ENCODE measurements at regions not wholly inside any gene's neighbourhood (a gene's known extent, or its start where the extent isn't known, plus 50 kb on each side); places are given as distances from the start of the nearest gene placed in this dataset.

- H3K4ac ChIP-seq (replicated peaks; ENCODE audit: insufficient read length, low read depth, low read length): no peak overlapping the region
- no peaks in the 10 kb centered on the region for H3K79me2 ChIP-seq (ENCODE audit: control insufficient read depth in 1 of 2, insufficient read depth in 2 of 2, low read length in 2 of 2)
- no peak overlapping the region for H2BK15ac ChIP-seq (ENCODE audit: low read length)
- no peak overlapping the region for H3K18ac ChIP-seq (ENCODE audit: extremely low read depth, low read length)
- H4K8ac ChIP-seq (ENCODE audit: extremely low read depth, insufficient read depth, low read length): no peak overlapping the region
- H4K20me1 ChIP-seq (replicated peaks in 1 of 2; ENCODE audit: control insufficient read depth in 1 of 2, insufficient read depth in 2 of 2, low read length in 2 of 2): no peaks in the 10 kb centered on the region
- H3K27me3 ChIP-seq (replicated peaks in 1 of 4; ENCODE audit: control insufficient read depth in 3 of 4, extremely low read depth in 1 of 4, insufficient read depth in 3 of 4, low read length in 3 of 4): no peaks in the 10 kb centered on the region
- no peaks in the 10 kb centered on the region for H3K23me2 ChIP-seq (ENCODE audit: low read depth, low read length)
- no peak overlapping the region for H3K27ac ChIP-seq (ENCODE audit: low read depth, low read length)
- ChIA-PET CTCF (ENCODE audit: partially characterized antibody) (interaction anchor here (0.6 to 0.8 kb wide), 2 partner anchors 127 to 444 kb away, joined by 3 read pairs; no protein-coding TSS in a partner anchor), POLR2A (ENCODE audit: partially characterized antibody) (interaction anchor here (0.6 kb wide), 1 partner anchor 368 kb away, joined by 3 read pairs; no protein-coding TSS in a partner anchor)
- no peak overlapping the region for H2AK5ac ChIP-seq (ENCODE audit: low read depth, low read length)
- FAIRE-seq (no peak), DNase-seq (ENCODE audit: low read depth in 1 of 2, low spot score in 2 of 2) (no peak)
- H3K14ac ChIP-seq (ENCODE audit: insufficient read length): no peak overlapping the region
- no peak overlapping the region for H2BK20ac ChIP-seq (ENCODE audit: low read length)
- no peak overlapping the region for H2BK5ac ChIP-seq (ENCODE audit: low read depth, low read length)
- no peaks in the 10 kb centered on the region for H3K9me3 ChIP-seq (ENCODE audit: insufficient read depth in 2 of 2, low read depth in 1 of 2, low read length in 1 of 2)
- no peaks in the 10 kb centered on the region for H3K36me3 ChIP-seq (ENCODE audit: control insufficient read depth in 2 of 4, insufficient read depth in 4 of 4, low read length in 3 of 4)
- TF ChIP-seq SIRT6 (IDR thresholded peaks at IDR 0.05; ENCODE audit: low read length) (no peak), CEBPB (IDR thresholded peaks at IDR 0.05; ENCODE audit: low read depth, low read length) (peak; percentile 84)
- no peak overlapping the region for H3K4me2 ChIP-seq (ENCODE audit: insufficient read depth in 1 of 2, low read depth in 2 of 2, low read length in 2 of 2)
- 92% methylated on average over 3 of the region's 3 CpGs; no CpG with 5 or more reads in 1 of the 2 experiments for WGBS, 2 experiments (ENCODE audit: extremely low coverage in 1 of 2, insufficient coverage in 1 of 2, insufficient read length in 1 of 2, insufficient replicate concordance in 2 of 2, low coverage in 1 of 2, low lambda C conversion rate in 2 of 2, missing lambda C conversion rate in 1 of 2)
- no peak overlapping the region for H2BK120ac ChIP-seq (replicated peaks; ENCODE audit: low read depth, low read length)
- H3K23ac ChIP-seq (ENCODE audit: insufficient read length): no peak overlapping the region
- H2BK12ac ChIP-seq (ENCODE audit: low read depth, low read length): no peak overlapping the region
- H3K79me1 ChIP-seq (ENCODE audit: low read depth, low read length): no peaks in the 10 kb centered on the region
- H4K91ac ChIP-seq (replicated peaks; ENCODE audit: insufficient read length, low read length): no peak overlapping the region
- H4K5ac ChIP-seq (ENCODE audit: insufficient read length, low read depth, low read length): no peak overlapping the region
- H3K9ac ChIP-seq (replicated peaks in 1 of 4; ENCODE audit: extremely low read depth in 1 of 4, low read depth in 3 of 4, low read length in 3 of 4): no peak overlapping the region
- peaks cover 2 to 6% (median 3%) of the 10 kb centered on the region in 4 experiments; a peak in 3 of 7 replicates for H3K4me1 ChIP-seq (replicated peaks in 1 of 4; ENCODE audit: control insufficient read depth in 3 of 4, insufficient read depth in 4 of 4, low read length in 3 of 4)
- no peak overlapping the region for H3K4me3 ChIP-seq (ENCODE audit: extremely low read depth in 1 of 4, insufficient read depth in 2 of 4, low read depth in 3 of 4, low read length in 4 of 4)
- no peak overlapping the region for H2AFZ ChIP-seq (ENCODE audit: low read length)
- no peak overlapping the region for H3K56ac ChIP-seq (replicated peaks; ENCODE audit: insufficient read length, low read depth, low read length)
These were observed 563.4 kb upstream of the POU3F3 start for GRCh38 chr2:104290566-104290891.

All from H1 (cell line).